NT2/D1 (cell line): ENCODE measurements at regions not wholly inside any gene's neighbourhood (a gene's known extent, or its start where the extent isn't known, plus 50 kb on each side); places are given as distances from the start of the nearest gene placed in this dataset.

Source experiments
- SUZ12 ChIP-seq: IDR thresholded peaks from 2 replicates; pipeline ENCODE4 v1.6.1; 2011; ENCODE audit not compliant: insufficient read length, insufficient read depth; ENCODE audit errors: extremely low read depth
- YY1 ChIP-seq: IDR thresholded peaks from 2 replicates; pipeline ENCODE4 v1.6.1; 2011; ENCODE audit not compliant: insufficient read length, insufficient read depth
- ZNF274 ChIP-seq: IDR thresholded peaks from 2 replicates; pipeline ENCODE4 v1.6.1; 2011; ENCODE audit warnings: mild to moderate bottlenecking, low read depth, low read length

- TF ChIP-seq ZNF274 (no peak), YY1 (no peak), SUZ12 (no peak)
These were observed 76.7 kb downstream of the FTHL17 start for GRCh38 chrX:30995060-30995700.
